B cell (primary cell): ENCODE measurements at regions not wholly inside any gene's neighbourhood (a gene's known extent, or its start where the extent isn't known, plus 50 kb on each side); places are given as distances from the start of the nearest gene placed in this dataset.

Experiments used
- ATAC-seq: fragments of 200-7000 bp; cut with Tn5 transposase; one replicate; pipeline ENCODE4 v1.10.0; 2021; ENCODE audit warnings: low read depth, mild to moderate bottlenecking, moderate number of reproducible peaks, moderate library complexity
- CTCF ChIA-PET: fragments of 350-600 bp; sonication (Branson Sonifier 250); formaldehyde crosslinking; loops from one replicate; lab custom pipeline; 2021; ENCODE audit warnings: antibody characterized with exemption, inconsistent platforms; lab: Charles Lee
- POLR2A ChIA-PET: fragments of 350-600 bp; sonication (Branson Sonifier 250); formaldehyde crosslinking; loops from one replicate; lab custom pipeline; 2021; ENCODE audit warnings: antibody characterized with exemption; lab: Charles Lee
- DNase-seq: peaks from one replicate; pipeline ENCODE4 v3.0.0; 2013
- H2AFZ ChIP-seq: 2 replicates; pipeline ENCODE4 v1.6.1; 2012; ENCODE audit warnings: mild to moderate bottlenecking, low read depth, low read length; ENCODE audit not compliant: insufficient read depth, poor library complexity, severe bottlenecking
- H3K27ac ChIP-seq, 2 donors: 1 replicate in 1 of 2; 2 replicates in 1 of 2; pipeline ENCODE4 v1.5.1; 2012 to 2013; ENCODE audit warnings: low read length in 2 of 2, mild to moderate bottlenecking in 2 of 2, moderate library complexity in 1 of 2
- H3K27me3 ChIP-seq, 4 experiments: fragments of 200-600 bp in 1 of 4; sonication (generic) in 1 of 4; replicated peaks in 1 of 4; 1 replicate in 2 of 4; 2 replicates in 2 of 4; pipeline versions ENCODE4 v1.6.1 to v1.7.0; 2013 to 2016; ENCODE audit warnings: low read length in 3 of 4, mild to moderate bottlenecking in 2 of 4, mixed read lengths in 1 of 4, moderate library complexity in 1 of 4; ENCODE audit not compliant: insufficient read depth in 4 of 4, control insufficient read depth in 3 of 4; ENCODE audit errors: control extremely low read depth in 1 of 4
- H3K36me3 ChIP-seq, 2 experiments: replicated peaks in 1 of 2; 1 replicate in 1 of 2; 2 replicates in 1 of 2; pipeline versions ENCODE4 v1.6.1 to v1.7.1; 2013; ENCODE audit warnings: low read length in 1 of 2; ENCODE audit not compliant: insufficient read depth in 2 of 2, control insufficient read depth in 1 of 2; ENCODE audit errors: control extremely low read depth in 1 of 2, extremely low read depth in 1 of 2
- H3K4me1 ChIP-seq, 2 donors: fragments of 200-600 bp in 1 of 2; sonication (generic) in 1 of 2; 1 replicate in 1 of 2; 2 replicates in 1 of 2; pipeline versions ENCODE4 v1.5.1 to v1.6.1; 2013 to 2017; ENCODE audit warnings: low read length in 2 of 2; ENCODE audit not compliant: control insufficient read depth in 2 of 2, insufficient read depth in 2 of 2
- H3K4me2 ChIP-seq: replicated peaks from 2 replicates; pipeline ENCODE3; 2012; ENCODE audit warnings: mild to moderate bottlenecking, low read depth, low read length; ENCODE audit not compliant: poor library complexity, severe bottlenecking
- H3K4me3 ChIP-seq, 5 experiments: fragments of 200-600 bp in 1 of 5; sonication (generic) in 1 of 5; 1 replicate in 3 of 5; 2 replicates in 2 of 5; pipeline versions ENCODE4 v1.5.1 to v1.7.0; 2011 to 2016; ENCODE audit warnings: low read length in 4 of 5, mild to moderate bottlenecking in 4 of 5, low read depth in 2 of 5, control low read depth in 1 of 5, moderate library complexity in 1 of 5; ENCODE audit not compliant: insufficient read depth in 1 of 5; ENCODE audit errors: control extremely low read depth in 1 of 5, extremely low read depth in 1 of 5
- H3K79me2 ChIP-seq: fragments of 200-600 bp; sonication (generic); one replicate; pipeline ENCODE4 v1.6.0; 2016; ENCODE audit warnings: low read length; ENCODE audit not compliant: control insufficient read depth, insufficient read depth
- H3K9ac ChIP-seq: fragments of 200-600 bp; sonication (generic); 2 replicates; pipeline ENCODE4 v1.6.1; 2017; ENCODE audit warnings: mild to moderate bottlenecking, low read length, moderate library complexity
- H3K9me3 ChIP-seq, 3 donors: one replicate each; pipeline versions ENCODE4 v1.6.1 to v1.7.1; 2013; ENCODE audit warnings: low read length in 2 of 3; ENCODE audit not compliant: control insufficient read depth in 2 of 3, insufficient read depth in 1 of 3; ENCODE audit errors: control extremely low read depth in 1 of 3
- H4K20me1 ChIP-seq: 2 replicates; pipeline ENCODE4 v1.6.0; 2012; ENCODE audit warnings: mild to moderate bottlenecking, low read length; ENCODE audit not compliant: insufficient read depth, control insufficient read depth, poor library complexity, severe bottlenecking
- H3K27ac Mint-ChIP-seq: one replicate; pipeline ENCODE4 v1.8.0; 2021; ENCODE audit warnings: mixed read lengths
- H3K27me3 Mint-ChIP-seq: one replicate; pipeline ENCODE4 v1.8.0; 2021; ENCODE audit warnings: mixed read lengths
- H3K4me1 Mint-ChIP-seq: one replicate; pipeline ENCODE4 v1.8.0; 2021; ENCODE audit warnings: mixed read lengths
- H3K4me3 Mint-ChIP-seq: one replicate; pipeline ENCODE4 v1.8.0; 2021; ENCODE audit warnings: mixed read lengths
- H3K9me3 Mint-ChIP-seq: one replicate; pipeline ENCODE4 v1.8.0; 2022; ENCODE audit warnings: mixed read lengths; ENCODE audit not compliant: insufficient read depth
- EZH2 ChIP-seq: IDR thresholded peaks from 2 replicates; pipeline ENCODE4 v1.6.1; 2012; ENCODE audit warnings: borderline replicate concordance, low read depth, mild to moderate bottlenecking, moderate library complexity, low read length; ENCODE audit not compliant: insufficient read depth, poor library complexity, severe bottlenecking
- WGBS: methylation state at CpG from one replicate; pipeline ENCODE4 v1.1.5; 2013; ENCODE audit warnings: missing lambda C conversion rate; ENCODE audit not compliant: insufficient coverage; 5-methylcytosine and 5-hydroxymethylcytosine counted together
- intact Hi-C: fragments of 100-400 bp; cut with micrococcal nuclease; formaldehyde crosslinking; loops from one replicate; pipeline ENCODE4 v1.10.0; 2022
- TF ChIP-seq, protein P1 (sequence below): fragments of 200-600 bp; IDR thresholded peaks from one replicate; pipeline ENCODE4 v1.8.0; 2022; ENCODE audit warnings: antibody characterized with exemption, mild to moderate bottlenecking

DNA sequence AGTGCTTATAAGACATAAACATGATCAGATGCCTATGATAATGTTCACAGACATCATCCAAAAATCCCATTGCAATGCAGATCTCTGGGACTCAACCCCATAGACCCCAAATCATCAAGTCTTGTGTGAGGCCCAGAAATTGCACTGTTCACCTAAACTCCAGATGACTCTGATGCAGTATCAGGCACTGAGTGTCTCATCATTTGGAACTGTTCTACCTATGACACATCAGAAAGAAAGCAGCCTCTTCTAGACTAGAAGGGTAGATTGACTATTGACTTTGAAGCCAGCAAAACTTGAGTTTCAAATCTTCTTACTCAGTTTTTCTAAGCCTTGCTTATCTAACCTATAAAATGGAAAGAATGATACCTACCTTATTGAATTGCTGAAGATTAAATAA, 58.7 kb upstream of the PAPPA start:
- no peaks in the 10 kb centered on the region for H3K36me3 ChIP-seq
- no peaks in the 10 kb centered on the region for H3K9me3 Mint-ChIP-seq

DNA sequence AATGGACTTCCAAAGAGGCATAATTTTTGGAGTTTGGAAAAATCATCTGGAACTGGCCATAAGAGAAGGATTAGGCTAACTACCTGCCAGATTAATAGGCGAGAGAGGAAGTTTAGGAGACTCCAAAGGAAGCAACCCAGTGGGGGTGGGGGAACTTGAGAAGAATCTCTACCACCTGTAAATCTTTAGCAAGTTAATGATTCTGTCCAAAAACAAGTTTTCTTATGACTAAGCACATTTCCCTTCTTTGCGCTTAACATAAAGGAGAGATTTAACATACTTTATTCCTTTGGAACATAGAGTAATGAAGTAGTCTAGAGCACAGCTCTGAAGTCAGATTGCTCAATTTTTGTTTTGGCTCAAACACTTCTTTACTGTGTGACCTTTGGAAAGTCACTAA, 58.2 kb upstream of the PAPPA start:
- Mint-ChIP-seq H3K9me3 (no peaks in the 10 kb centered on the region), H3K4me1 (no peaks in the 10 kb centered on the region), H3K27ac (no peak overlapping the region), H3K4me3 (no peak overlapping the region), H3K27me3 (no peaks in the 10 kb centered on the region)
- H3K27me3 ChIP-seq: no peaks in the 10 kb centered on the region
- H3K36me3 ChIP-seq: no peaks in the 10 kb centered on the region
- ATAC-seq (no peak), DNase-seq (no peak)
- H3K27ac ChIP-seq: no peak overlapping the region
- no peaks in the 10 kb centered on the region for H3K9me3 ChIP-seq
- no peaks in the 10 kb centered on the region for H3K4me1 ChIP-seq
- H2AFZ ChIP-seq: no peak overlapping the region
- no peaks in the 10 kb centered on the region for H3K79me2 ChIP-seq
- no peaks in the 10 kb centered on the region for H4K20me1 ChIP-seq
- H3K4me2 ChIP-seq: no peak overlapping the region
- intact Hi-C loops: no loop called here
- WGBS: no CpG with 5 or more reads among the region's 2 CpGs
- H3K4me3 ChIP-seq: no peak overlapping the region
- no peak overlapping the region for H3K9ac ChIP-seq
- POLR2A ChIA-PET: no interaction called here
- TF ChIP-seq EZH2: no peak
- TF ChIP-seq, protein P1, sequence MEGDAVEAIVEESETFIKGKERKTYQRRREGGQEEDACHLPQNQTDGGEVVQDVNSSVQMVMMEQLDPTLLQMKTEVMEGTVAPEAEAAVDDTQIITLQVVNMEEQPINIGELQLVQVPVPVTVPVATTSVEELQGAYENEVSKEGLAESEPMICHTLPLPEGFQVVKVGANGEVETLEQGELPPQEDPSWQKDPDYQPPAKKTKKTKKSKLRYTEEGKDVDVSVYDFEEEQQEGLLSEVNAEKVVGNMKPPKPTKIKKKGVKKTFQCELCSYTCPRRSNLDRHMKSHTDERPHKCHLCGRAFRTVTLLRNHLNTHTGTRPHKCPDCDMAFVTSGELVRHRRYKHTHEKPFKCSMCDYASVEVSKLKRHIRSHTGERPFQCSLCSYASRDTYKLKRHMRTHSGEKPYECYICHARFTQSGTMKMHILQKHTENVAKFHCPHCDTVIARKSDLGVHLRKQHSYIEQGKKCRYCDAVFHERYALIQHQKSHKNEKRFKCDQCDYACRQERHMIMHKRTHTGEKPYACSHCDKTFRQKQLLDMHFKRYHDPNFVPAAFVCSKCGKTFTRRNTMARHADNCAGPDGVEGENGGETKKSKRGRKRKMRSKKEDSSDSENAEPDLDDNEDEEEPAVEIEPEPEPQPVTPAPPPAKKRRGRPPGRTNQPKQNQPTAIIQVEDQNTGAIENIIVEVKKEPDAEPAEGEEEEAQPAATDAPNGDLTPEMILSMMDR: no peak
- CTCF ChIA-PET: no interaction called here

More for the DNA sequence above, 58.7 kb upstream of the PAPPA start:
- Histone ChIP-seq H4K20me1 (no peaks in the 10 kb centered on the region), H3K9me3 (no peaks in the 10 kb centered on the region), H2AFZ (no peak overlapping the region), H3K4me3 (no peak overlapping the region), H3K79me2 (no peaks in the 10 kb centered on the region), H3K27ac (no peak overlapping the region), H3K4me1 (no peaks in the 10 kb centered on the region), H3K4me2 (no peak overlapping the region), H3K9ac (no peak overlapping the region), H3K27me3 (no peaks in the 10 kb centered on the region)
- Mint-ChIP-seq H3K4me1 (no peaks in the 10 kb centered on the region), H3K4me3 (no peak overlapping the region), H3K27ac (no peak overlapping the region), H3K27me3 (no peaks in the 10 kb centered on the region)
- intact Hi-C loops: no loop called here
- DNase-seq: no peak
- ATAC-seq: no peak
- ChIA-PET CTCF (no interaction called here), POLR2A (no interaction called here)
- TF ChIP-seq, protein P1: no peak
- no peak for TF ChIP-seq EZH2
